OCI-LY3 (cell line): ENCODE measurements at regions not wholly inside any gene's neighbourhood (a gene's known extent, or its start where the extent isn't known, plus 50 kb on each side); places are given as distances from the start of the nearest gene placed in this dataset.

Experiments used
- EZH2phosphoT487 ChIP-seq: fragments of 200-600 bp; shearing (Covaris generic); IDR thresholded peaks from 2 replicates; pipeline ENCODE4 v1.6.1; 2018; ENCODE audit warnings: antibody characterized with exemption, mixed run types, low read depth
- TF ChIP-seq, protein P1 (sequence below): fragments of 200-600, 300-600 bp; sonication (generic); IDR thresholded peaks from 2 replicates; pipeline ENCODE4 v1.5.1; 2014; ENCODE audit warnings: antibody characterized with exemption, low read length, low read depth

GRCh38 chr6:49264496-49264895, 198.6 kb downstream of the MMUT start:
- TF ChIP-seq, protein P1, sequence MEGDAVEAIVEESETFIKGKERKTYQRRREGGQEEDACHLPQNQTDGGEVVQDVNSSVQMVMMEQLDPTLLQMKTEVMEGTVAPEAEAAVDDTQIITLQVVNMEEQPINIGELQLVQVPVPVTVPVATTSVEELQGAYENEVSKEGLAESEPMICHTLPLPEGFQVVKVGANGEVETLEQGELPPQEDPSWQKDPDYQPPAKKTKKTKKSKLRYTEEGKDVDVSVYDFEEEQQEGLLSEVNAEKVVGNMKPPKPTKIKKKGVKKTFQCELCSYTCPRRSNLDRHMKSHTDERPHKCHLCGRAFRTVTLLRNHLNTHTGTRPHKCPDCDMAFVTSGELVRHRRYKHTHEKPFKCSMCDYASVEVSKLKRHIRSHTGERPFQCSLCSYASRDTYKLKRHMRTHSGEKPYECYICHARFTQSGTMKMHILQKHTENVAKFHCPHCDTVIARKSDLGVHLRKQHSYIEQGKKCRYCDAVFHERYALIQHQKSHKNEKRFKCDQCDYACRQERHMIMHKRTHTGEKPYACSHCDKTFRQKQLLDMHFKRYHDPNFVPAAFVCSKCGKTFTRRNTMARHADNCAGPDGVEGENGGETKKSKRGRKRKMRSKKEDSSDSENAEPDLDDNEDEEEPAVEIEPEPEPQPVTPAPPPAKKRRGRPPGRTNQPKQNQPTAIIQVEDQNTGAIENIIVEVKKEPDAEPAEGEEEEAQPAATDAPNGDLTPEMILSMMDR, result no peak
- no peak for TF ChIP-seq EZH2phosphoT487
